Fibroblast of lung (primary cell): ENCODE measurements at regions not wholly inside any gene's neighbourhood (a gene's known extent, or its start where the extent isn't known, plus 50 kb on each side); places are given as distances from the start of the nearest gene placed in this dataset.
A peak's percentile ranks its signal among the peaks of the same experiment; 100 is the strongest.

Experiments used
- DNase-seq, 2 donors: peaks; one replicate each; pipeline versions ENCODE4 v3.0.0 to v3.0.0-alpha.2; 2010; ENCODE audit warnings: low read depth in 2 of 2
- H2AFZ ChIP-seq: 2 replicates; pipeline ENCODE4 v1.5.1; 2012; ENCODE audit warnings: low read length, control low read depth, inconsistent platforms
- H3K27ac ChIP-seq: 2 replicates; pipeline ENCODE4 v1.5.1; 2011; ENCODE audit warnings: low read length, control low read depth; ENCODE audit not compliant: insufficient read depth
- H3K27me3 ChIP-seq: 2 replicates; pipeline ENCODE4 v1.5.1; 2011; ENCODE audit warnings: mild to moderate bottlenecking, low read length; ENCODE audit not compliant: control insufficient read depth, insufficient read depth
- H3K36me3 ChIP-seq: 2 replicates; pipeline ENCODE4 v1.5.1; 2011; ENCODE audit warnings: low read length; ENCODE audit not compliant: control insufficient read depth, insufficient read depth
- H3K4me1 ChIP-seq: 2 replicates; pipeline ENCODE4 v1.5.1; 2011; ENCODE audit warnings: low read length; ENCODE audit not compliant: control insufficient read depth, insufficient read depth; ENCODE audit errors: extremely low read depth
- H3K4me2 ChIP-seq: 2 replicates; pipeline ENCODE4 v1.5.1; 2011; ENCODE audit warnings: low read length, control low read depth; ENCODE audit not compliant: insufficient read depth; ENCODE audit errors: extremely low read depth
- H3K4me3 ChIP-seq, 4 experiments: fragments of 200-600 bp in 1 of 4; sonication (generic) in 1 of 4; replicated peaks in 1 of 4; 2 replicates each; pipeline ENCODE4 v1.5.1; 2011 to 2016; ENCODE audit warnings: low read length in 4 of 4, low read depth in 3 of 4, mild to moderate bottlenecking in 3 of 4, control low read depth in 2 of 4, inconsistent platforms in 1 of 4, mixed read lengths in 1 of 4; ENCODE audit not compliant: insufficient read depth in 1 of 4; ENCODE audit errors: control extremely low read depth in 1 of 4
- H3K79me2 ChIP-seq: 2 replicates; pipeline ENCODE4 v1.5.1; 2012; ENCODE audit warnings: mild to moderate bottlenecking, low read length, inconsistent platforms; ENCODE audit not compliant: control insufficient read depth, insufficient read depth
- H3K9ac ChIP-seq: 2 replicates; pipeline ENCODE4 v1.5.1; 2011; ENCODE audit warnings: mild to moderate bottlenecking, low read length, control low read depth; ENCODE audit not compliant: insufficient read depth
- H3K9me3 ChIP-seq: 2 replicates; pipeline ENCODE4 v1.5.1; 2012; ENCODE audit warnings: low read depth, low read length; ENCODE audit not compliant: control insufficient read depth, insufficient read depth
- H4K20me1 ChIP-seq: 2 replicates; pipeline ENCODE4 v1.5.1; 2011; ENCODE audit warnings: low read length; ENCODE audit not compliant: control insufficient read depth, insufficient read depth; ENCODE audit errors: extremely low read depth
- CTCF ChIP-seq, 2 donors: IDR thresholded peaks in 1 of 2; conservative IDR thresholded peaks in 1 of 2; 1 replicate in 1 of 2; 2 replicates in 1 of 2; pipeline ENCODE4 v1.5.1; 2011 to 2012; ENCODE audit warnings: low read length in 2 of 2, control low read depth in 1 of 2, inconsistent platforms in 1 of 2, low read depth in 1 of 2, mild to moderate bottlenecking in 1 of 2
- EZH2 ChIP-seq: IDR thresholded peaks from 2 replicates; pipeline ENCODE4 v1.5.1; 2012; ENCODE audit warnings: low read length, control low read depth, mild to moderate bottlenecking; ENCODE audit errors: missing control alignments

- TF ChIP-seq CTCF (conservative IDR thresholded peaks at IDR 0.05 in 1 of 2, IDR thresholded peaks at IDR 0.05 in 1 of 2; ENCODE audit: low read depth in 1 of 2, low read length in 2 of 2) (no peak), EZH2 (no peak)
- Histone ChIP-seq H3K79me2 (peaks cover 10% of the 10 kb centered on the region), H2AFZ (no peak overlapping the region), H3K4me1 (peaks cover 16% of the 10 kb centered on the region), H3K4me3 (no peak overlapping the region), H3K27ac (no peak overlapping the region), H4K20me1 (no peaks in the 10 kb centered on the region), H3K36me3 (peaks cover 2% of the 10 kb centered on the region), H3K9ac (no peak overlapping the region), H3K4me2 (no peak overlapping the region), H3K27me3 (no peaks in the 10 kb centered on the region), H3K9me3 (no peaks in the 10 kb centered on the region)
- DNase-seq, result no peak
These were observed 158.7 kb downstream of the HAUS1 start for GRCh38 chr18:46262856-46263255.

DNA sequence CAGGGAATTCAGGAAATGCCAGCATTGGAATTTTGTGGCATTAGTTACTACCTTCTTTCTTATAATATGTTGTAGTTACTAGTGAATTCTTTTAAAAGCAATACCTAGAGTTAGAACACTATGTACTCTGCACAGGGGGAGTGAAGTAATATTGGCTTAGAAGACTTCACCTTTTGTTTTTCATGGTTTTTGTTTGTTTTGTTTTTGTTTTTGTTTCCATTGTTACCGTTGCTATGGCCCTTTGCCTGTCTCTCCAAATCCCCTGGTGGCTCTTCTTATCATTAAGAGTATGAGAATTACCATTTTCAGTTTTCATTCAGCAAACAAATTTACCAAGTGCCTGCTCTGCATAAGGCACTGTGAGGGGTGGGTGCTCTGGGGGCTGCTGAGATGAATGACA is 160.1 kb downstream of the HAUS1 start:
- H3K4me3 ChIP-seq, result no peak overlapping the region
- H4K20me1 ChIP-seq, result no peaks in the 10 kb centered on the region
- H3K27me3 ChIP-seq, result no peaks in the 10 kb centered on the region
- H3K9me3 ChIP-seq, result no peaks in the 10 kb centered on the region
- H3K36me3 ChIP-seq, result peaks cover 2% of the 10 kb centered on the region
- peaks cover 16% of the 10 kb centered on the region for H3K4me1 ChIP-seq
- no peak overlapping the region for H3K4me2 ChIP-seq
- TF ChIP-seq CTCF (conservative IDR thresholded peaks at IDR 0.05 in 1 of 2, IDR thresholded peaks at IDR 0.05 in 1 of 2; ENCODE audit: low read depth in 1 of 2, low read length in 2 of 2) (no peak), EZH2 (no peak)
- H3K27ac ChIP-seq, result no peak overlapping the region
- H3K9ac ChIP-seq, result no peak overlapping the region
- DNase-seq, result no peak
- no peak overlapping the region for H2AFZ ChIP-seq
- peaks cover 10% of the 10 kb centered on the region for H3K79me2 ChIP-seq

DNA sequence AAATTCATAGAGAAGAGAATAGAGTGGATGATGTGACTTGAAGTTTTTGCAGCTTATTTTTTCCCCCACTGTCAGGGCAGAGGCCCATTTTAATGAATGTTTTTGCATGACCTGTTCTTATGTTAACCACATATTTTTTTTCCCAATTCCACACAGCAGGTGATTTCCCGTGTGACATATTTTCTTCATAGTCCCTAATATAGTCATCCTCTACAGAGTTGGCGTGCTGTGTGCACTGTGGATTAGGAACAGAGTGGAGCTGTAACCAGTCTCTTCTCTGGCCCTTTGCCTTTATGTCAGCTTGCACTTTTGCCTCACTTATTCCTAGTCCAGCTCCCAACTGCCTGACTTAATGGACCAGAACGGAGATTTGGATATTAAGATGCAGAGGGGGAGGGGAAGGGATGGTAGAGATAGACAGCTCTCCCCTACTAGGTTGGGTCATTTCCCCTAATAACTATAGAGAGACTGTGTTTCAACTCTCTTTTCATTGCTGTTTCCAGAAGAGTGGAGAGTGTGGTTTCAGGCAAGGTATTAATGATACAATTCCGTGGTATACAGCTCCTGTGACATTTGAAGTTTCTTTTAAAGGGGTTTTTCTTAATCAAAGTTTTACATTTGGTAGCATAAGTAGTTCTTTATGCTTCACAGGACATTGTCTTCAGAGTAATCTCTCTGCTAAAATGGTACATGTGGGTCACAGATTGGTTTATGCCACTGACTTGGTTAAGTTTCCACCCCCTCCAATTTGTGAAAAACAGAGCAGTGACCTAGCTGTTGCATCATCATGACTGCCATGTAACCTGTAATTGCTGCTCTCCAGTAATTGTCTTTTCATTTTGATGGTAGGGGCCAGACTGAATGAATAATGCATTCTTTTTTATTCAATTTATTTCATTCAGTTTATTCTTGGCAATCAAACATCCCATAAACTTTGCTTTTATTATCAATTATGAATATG is 161.3 kb downstream of the HAUS1 start:
- no peaks in the 10 kb centered on the region for H4K20me1 ChIP-seq
- H3K4me2 ChIP-seq, result no peak overlapping the region
- H3K27me3 ChIP-seq, result no peaks in the 10 kb centered on the region
- TF ChIP-seq EZH2, result no peak
- no peak for TF ChIP-seq CTCF (conservative IDR thresholded peaks at IDR 0.05 in 1 of 2, IDR thresholded peaks at IDR 0.05 in 1 of 2; ENCODE audit: low read depth in 1 of 2, low read length in 2 of 2)
- peak in 1 of 2 donors; percentile 19 for DNase-seq
- H3K36me3 ChIP-seq, result peaks cover 2% of the 10 kb centered on the region
- H3K79me2 ChIP-seq, result peaks cover 7% of the 10 kb centered on the region
- H3K27ac ChIP-seq, result no peak overlapping the region
- H3K4me3 ChIP-seq, result no peak overlapping the region
- H2AFZ ChIP-seq, result no peak overlapping the region
- peaks cover 8% of the 10 kb centered on the region for H3K4me1 ChIP-seq
- no peaks in the 10 kb centered on the region for H3K9me3 ChIP-seq
- no peak overlapping the region for H3K9ac ChIP-seq
